Embryonic facial prominence (tissue), 1 donor: ENCODE measurements at regions not wholly inside any gene's neighbourhood (a gene's known extent, or its start where the extent isn't known, plus 50 kb on each side); places are given as distances from the start of the nearest gene placed in this dataset.

Experiments
- DNase-seq: peaks from one replicate; pipeline ENCODE4 v3.0.0-alpha.2; 2016; ENCODE audit errors: extremely low spot score

DNA sequence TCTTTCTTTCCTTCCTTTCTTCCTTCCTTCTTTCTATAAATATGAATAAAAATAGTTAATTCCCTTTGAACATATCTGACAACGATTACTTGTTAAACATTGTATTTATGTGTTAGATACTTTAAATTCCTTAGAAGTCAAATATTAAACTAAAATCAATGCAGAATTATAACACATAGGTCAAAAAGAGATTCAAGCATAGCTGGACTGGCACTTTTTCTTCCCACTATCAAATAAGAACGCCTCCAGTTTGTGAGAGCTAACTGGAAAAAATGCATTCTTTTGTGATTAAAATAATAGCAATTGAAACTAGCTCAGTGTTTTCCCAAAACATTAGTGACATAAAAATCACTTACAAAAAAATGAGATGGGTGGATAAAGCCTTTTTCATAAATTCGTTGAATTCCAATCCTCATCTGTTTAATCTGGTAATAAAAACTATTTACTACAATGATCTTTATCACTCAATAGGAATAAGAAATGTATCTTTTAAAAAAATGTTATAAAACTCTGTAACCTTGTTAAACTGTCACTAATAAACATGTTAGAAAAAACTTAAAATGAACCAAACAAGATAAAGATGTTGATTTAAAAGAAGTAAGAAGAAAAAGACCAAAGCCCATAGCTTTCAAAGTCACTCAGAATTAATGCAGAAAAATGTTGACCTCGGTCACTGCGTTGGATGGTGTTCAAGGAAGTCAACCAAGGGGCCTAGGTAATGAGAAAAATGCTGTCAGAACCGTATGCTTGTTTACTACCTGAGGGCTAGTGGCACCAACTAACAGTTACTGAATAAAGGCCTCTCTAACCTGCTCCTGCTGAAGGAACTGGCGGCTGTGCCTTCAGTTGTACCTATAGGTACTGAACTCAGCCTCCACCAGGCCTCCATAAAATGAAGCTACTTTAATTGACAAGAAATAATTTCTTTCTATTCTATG lies 1039.5 kb upstream of the SLC10A2 start:
- DNase-seq = no peak

DNA sequence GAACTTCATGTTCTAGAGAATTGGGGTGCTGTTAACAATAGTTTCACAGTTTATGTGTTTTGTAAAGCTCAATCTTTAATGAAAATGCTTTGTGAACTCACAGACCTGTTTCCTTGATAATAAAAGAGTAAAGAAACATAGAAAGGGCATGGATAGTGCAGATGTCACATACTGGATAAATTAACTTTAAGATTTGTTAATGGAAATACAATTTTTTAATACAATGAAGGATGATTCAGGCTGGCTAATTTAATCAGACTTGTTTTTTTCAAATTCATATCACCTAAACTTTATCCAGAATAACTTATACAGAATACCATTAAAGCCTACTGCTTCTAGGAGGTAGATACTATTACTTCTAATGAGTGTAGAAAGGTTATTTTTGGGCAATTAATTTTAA lies 1033.5 kb upstream of the SLC10A2 start:
- no peak for DNase-seq

- no peak for DNase-seq
These were observed 1032.2 kb upstream of the SLC10A2 start for GRCh38 chr13:104098421-104098820.

DNA sequence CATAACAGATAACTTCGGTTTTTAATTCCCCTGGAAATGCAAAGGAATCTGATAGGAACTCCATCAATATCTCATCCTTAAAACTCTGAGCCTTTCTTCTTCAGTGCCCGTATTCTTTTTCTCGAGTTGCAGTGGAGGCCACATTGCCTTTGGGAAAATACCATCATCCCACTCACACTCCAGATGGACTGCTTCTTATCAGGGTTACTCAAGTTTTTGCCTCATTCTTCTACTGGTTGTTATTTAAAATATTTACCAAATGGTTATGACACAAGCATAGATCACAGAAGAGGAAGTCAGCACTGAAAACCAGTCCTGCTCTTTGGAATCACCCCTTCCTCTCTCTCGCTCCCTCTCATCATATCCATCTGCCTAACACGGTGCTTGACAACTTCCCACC lies 1020.5 kb upstream of the SLC10A2 start:
- no peak for DNase-seq

- no peak for DNase-seq
These were observed 1020.0 kb upstream of the SLC10A2 start for GRCh38 chr13:104086210-104086609.

GRCh38 chr13:104085611-104086010 lies 1019.4 kb upstream of the SLC10A2 start:
- no peak for DNase-seq

GRCh38 chr13:104074326-104074725 lies 1008.1 kb upstream of the SLC10A2 start:
- DNase-seq = no peak

DNA sequence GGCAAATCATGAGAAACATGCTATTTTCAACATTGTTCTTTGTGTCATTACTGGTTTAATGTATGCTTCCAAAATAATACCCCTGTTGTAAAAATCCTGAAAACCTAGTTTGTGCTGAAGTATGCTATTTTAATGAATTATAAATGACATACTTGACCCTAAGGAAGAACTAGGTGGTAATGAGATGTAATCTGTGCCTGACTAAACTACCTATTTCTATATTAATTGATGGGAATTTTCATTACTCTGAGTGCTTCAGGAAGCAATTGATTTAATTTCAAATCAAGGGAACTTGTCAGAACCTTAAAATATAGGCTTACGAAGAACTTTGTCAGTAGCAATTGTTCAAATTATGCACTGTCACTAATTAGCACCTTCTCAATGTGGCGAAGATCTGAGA lies 1005.6 kb upstream of the SLC10A2 start:
- no peak for DNase-seq

GRCh38 chr13:104065328-104065727 lies 999.1 kb upstream of the SLC10A2 start:
- no peak for DNase-seq

DNA sequence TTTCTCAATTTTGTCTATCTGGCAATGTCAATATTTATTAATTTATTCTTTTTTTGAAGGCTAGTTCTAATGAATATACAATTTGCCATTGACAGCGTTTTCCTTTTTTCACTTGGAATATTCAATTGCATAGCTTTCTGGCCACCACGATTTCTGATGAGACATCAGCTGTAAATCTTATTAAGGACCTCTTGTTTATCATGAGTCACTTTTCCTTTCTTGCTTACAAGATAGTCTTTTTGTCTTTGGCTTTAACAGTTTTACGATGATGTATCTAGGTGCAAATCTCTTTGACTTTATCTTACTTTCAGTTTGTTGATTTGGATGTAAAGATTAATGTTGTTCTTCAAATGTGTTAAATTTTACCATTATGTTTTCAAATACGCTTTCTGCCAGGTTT lies 991.6 kb upstream of the SLC10A2 start:
- DNase-seq = no peak

DNA sequence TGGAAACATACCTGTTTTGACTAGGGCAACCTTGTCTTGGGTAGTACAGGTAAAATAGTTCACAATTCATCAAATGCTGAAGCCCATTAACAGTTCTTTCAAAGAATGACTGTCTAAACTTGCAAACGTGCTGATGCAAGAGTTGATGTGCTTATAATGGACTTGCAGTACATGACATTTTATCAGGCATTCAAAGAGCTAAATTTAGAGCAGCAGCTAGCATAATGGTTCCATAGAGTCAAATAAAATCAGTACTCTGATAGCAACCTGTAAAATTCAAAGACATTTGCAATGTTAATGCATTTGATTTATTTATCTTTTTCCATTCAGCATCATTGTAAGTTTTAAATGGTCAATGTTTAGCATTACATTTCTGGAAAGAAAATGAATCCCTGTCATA lies 979.7 kb upstream of the SLC10A2 start:
- DNase-seq = no peak

GRCh38 chr13:104043184-104043583 lies 977.0 kb upstream of the SLC10A2 start:
- no peak for DNase-seq

DNA sequence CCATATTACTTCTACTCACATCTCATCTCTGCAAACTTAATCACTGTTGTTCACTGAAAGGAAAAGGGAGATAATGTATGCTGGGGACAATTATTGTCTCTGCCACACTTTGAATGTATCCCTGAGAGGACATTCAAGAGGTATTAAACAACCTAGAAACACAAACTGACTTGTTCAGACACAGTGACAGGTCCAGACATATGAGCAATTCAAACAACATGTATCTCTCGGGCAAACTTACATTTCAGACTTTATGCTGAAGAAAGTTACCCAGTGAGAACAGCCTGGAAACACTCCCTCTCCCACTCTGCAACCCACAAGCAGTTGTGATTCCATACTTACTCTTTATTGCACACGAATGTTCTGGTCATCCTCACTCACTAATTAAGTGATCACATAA lies 968.7 kb upstream of the SLC10A2 start:
- DNase-seq = no peak

DNA sequence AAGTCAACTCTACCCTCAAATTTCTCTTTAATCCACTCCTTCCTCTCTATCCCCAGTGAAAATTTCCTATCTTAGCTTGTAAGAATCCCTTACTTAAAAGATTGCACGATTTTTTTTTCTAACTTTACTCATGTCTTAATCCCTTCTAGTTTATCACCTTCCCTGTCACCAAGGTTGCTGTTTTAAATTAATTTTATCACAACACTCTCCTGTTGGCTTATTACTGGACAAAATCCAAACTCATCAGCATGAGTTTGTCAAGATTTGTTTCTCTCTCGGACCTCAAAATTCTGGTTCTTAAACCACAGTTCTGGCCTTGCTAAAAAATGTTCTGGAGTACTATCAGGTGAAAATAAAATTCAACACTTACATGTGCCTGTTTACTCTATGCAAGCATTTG lies 959.1 kb upstream of the SLC10A2 start:
- DNase-seq = no peak

DNA sequence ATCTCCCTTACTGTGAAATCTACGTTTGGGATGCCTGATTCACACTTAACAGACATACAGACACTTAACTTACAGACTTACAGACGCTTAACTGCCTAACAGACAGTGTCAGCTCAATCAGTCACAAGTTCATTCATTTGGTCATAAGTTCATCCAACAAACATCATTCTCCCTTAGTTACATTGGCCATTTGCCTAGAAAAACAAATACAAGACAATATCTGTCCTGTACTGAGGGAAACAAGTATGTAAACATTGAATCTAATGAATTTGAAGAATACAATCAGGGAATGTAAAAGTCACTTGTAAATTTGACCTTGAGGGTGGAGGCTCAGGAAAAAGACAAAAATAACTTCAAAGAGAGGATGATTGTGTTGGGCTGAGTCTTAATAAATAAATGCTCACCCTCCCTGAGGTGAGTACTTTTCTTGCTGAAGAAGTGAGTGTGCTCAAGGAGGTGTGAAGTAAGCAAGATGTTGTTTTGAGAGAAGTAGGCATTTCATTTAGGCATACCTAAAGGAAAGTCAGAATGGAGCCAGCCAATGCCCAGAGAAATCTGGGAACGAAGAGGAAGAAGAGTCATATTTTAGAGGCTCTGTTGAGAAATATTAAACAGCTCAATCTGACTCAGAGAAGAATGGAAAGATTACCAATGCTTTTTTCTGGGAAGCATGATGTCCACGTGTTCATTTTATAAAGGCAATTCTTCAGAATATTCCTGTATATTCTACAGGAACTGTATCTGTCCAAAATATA lies 958.4 kb upstream of the SLC10A2 start:
- DNase-seq = no peak

DNA sequence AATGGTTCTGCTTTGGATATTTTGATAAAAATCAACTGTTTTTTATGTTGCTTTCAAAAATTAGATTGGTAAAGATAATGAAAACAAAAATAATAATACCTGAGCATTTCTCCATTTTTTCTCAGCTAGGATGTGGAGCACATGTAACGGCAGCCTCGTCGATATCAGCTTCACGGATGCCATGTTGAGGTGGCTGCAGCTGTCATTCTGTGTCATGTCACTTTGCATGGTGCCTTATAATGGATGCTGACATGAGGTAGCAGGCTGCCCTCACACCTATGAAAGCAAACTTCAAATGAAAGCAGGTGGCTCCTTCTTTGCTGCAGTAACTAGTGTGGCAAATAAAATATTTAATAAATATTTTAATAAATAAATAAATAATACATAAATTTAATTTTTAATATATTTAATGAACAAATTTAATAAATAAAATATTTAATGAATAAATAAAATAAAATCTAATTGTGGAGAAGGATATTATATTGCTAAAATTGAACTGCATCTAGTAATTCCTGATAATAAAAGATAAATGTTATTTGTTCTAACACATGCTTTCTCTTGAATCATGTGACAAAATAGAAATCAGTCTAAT lies 955.7 kb upstream of the SLC10A2 start:
- no peak for DNase-seq

- DNase-seq = no peak
These were observed 951.1 kb upstream of the SLC10A2 start for GRCh38 chr13:104017317-104017716.

- DNase-seq = no peak
These were observed 949.6 kb upstream of the SLC10A2 start for GRCh38 chr13:104015646-104016396.

- DNase-seq = peak; percentile 29
These were observed 948.8 kb upstream of the SLC10A2 start for GRCh38 chr13:104014803-104015645.

GRCh38 chr13:104011505-104012241 lies 945.5 kb upstream of the SLC10A2 start:
- no peak for DNase-seq
